ENCODE measurements at regions not wholly inside any gene's neighbourhood (a gene's known extent, or its start where the extent isn't known, plus 50 kb on each side); places are given as distances from the start of the nearest gene placed in this dataset.

- H3K9ac ChIP-seq (ENCODE audit: low read depth in 1 of 2, low read length in 2 of 2) = no peak overlapping the region
- no peak for DNase-seq (ENCODE audit: low spot score)
- TF ChIP-seq ZBTB33 (IDR thresholded peaks at IDR 0.05) (no peak), EGR1 (IDR thresholded peaks at IDR 0.05; ENCODE audit: low read depth in 2 of 2) (no peak), JUND (IDR thresholded peaks at IDR 0.05) (no peak), SP1 (IDR thresholded peaks at IDR 0.05) (no peak), YY1 (IDR thresholded peaks at IDR 0.05) (no peak), FOXA2 (IDR thresholded peaks at IDR 0.05) (no peak), TAF1 (conservative IDR thresholded peaks at IDR 0.05) (no peak), CTCF (IDR thresholded peaks at IDR 0.05; ENCODE audit: low read depth, low read length, missing input control) (no peak), MAX (IDR thresholded peaks at IDR 0.05) (no peak), HNF4G (IDR thresholded peaks at IDR 0.05) (no peak), RAD21 (IDR thresholded peaks at IDR 0.05) (no peak), HNF4A (conservative IDR thresholded peaks at IDR 0.05) (no peak), ATF3 (IDR thresholded peaks at IDR 0.05) (no peak), GABPA (IDR thresholded peaks at IDR 0.05 in 1 of 2, conservative IDR thresholded peaks at IDR 0.05 in 1 of 2) (no peak), NR2F2 (IDR thresholded peaks at IDR 0.05) (no peak)
- TF ChIP-seq, protein P1, sequence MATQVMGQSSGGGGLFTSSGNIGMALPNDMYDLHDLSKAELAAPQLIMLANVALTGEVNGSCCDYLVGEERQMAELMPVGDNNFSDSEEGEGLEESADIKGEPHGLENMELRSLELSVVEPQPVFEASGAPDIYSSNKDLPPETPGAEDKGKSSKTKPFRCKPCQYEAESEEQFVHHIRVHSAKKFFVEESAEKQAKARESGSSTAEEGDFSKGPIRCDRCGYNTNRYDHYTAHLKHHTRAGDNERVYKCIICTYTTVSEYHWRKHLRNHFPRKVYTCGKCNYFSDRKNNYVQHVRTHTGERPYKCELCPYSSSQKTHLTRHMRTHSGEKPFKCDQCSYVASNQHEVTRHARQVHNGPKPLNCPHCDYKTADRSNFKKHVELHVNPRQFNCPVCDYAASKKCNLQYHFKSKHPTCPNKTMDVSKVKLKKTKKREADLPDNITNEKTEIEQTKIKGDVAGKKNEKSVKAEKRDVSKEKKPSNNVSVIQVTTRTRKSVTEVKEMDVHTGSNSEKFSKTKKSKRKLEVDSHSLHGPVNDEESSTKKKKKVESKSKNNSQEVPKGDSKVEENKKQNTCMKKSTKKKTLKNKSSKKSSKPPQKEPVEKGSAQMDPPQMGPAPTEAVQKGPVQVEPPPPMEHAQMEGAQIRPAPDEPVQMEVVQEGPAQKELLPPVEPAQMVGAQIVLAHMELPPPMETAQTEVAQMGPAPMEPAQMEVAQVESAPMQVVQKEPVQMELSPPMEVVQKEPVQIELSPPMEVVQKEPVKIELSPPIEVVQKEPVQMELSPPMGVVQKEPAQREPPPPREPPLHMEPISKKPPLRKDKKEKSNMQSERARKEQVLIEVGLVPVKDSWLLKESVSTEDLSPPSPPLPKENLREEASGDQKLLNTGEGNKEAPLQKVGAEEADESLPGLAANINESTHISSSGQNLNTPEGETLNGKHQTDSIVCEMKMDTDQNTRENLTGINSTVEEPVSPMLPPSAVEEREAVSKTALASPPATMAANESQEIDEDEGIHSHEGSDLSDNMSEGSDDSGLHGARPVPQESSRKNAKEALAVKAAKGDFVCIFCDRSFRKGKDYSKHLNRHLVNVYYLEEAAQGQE (IDR thresholded peaks at IDR 0.05) = no peak
These were observed 116.0 kb upstream of the PTPRT start for GRCh38 chr20:43305749-43306148.

DNA sequence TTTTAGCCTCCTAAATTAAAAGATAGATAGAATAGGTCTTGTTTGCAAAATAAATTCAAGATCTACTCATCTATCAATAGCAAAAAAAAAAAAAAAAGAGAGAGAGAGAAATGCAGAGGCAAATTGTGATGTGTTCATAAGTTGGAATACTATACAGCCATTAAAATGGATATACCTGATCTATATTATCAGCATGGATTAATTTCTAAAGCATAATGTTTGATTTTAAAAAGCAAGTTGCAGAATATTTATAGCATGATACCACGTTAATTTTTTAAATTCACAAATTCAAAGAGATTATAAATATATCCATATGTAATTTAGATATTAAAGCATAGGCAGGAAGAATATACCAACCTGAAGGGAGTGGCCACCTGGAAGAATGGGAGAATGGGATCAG lies 114.9 kb upstream of the PTPRT start:
- 86% methylated on average over 1 of the region's 1 CpG for WGBS
- H3K36me3 ChIP-seq (ENCODE audit: control insufficient read depth in 4 of 4, insufficient read depth in 3 of 4, low read depth in 1 of 4, low read length in 3 of 4) = no peaks in the 10 kb centered on the region
- no peaks in the 10 kb centered on the region for H3K4me1 ChIP-seq (ENCODE audit: control insufficient read depth in 4 of 4, insufficient read depth in 4 of 4, low read length in 3 of 4)
- H3K9ac ChIP-seq (ENCODE audit: low read depth in 1 of 2, low read length in 2 of 2) = no peak overlapping the region
- no peaks in the 10 kb centered on the region for H3K27me3 ChIP-seq (ENCODE audit: control insufficient read depth in 4 of 4, insufficient read depth in 4 of 4, low read length in 3 of 4)
- no peak overlapping the region for H3K27ac ChIP-seq (ENCODE audit: low read depth in 1 of 2, low read length in 2 of 2)
- DNase-seq (ENCODE audit: low spot score) = no peak
- H3K9me3 ChIP-seq (ENCODE audit: control insufficient read depth in 4 of 4, low read length in 3 of 4) = peaks cover 0 to 10% (median 2%) of the 10 kb centered on the region in 4 donors
- TF ChIP-seq NR2F2 (IDR thresholded peaks at IDR 0.05) (no peak), TAF1 (conservative IDR thresholded peaks at IDR 0.05) (no peak), SP1 (IDR thresholded peaks at IDR 0.05) (no peak), CTCF (IDR thresholded peaks at IDR 0.05; ENCODE audit: low read depth, low read length, missing input control) (no peak), HNF4A (conservative IDR thresholded peaks at IDR 0.05) (no peak), FOXA2 (IDR thresholded peaks at IDR 0.05) (no peak), FOXA1 (IDR thresholded peaks at IDR 0.05) (no peak), GABPA (IDR thresholded peaks at IDR 0.05 in 1 of 2, conservative IDR thresholded peaks at IDR 0.05 in 1 of 2) (no peak), YY1 (IDR thresholded peaks at IDR 0.05) (no peak), EGR1 (IDR thresholded peaks at IDR 0.05; ENCODE audit: low read depth in 2 of 2) (no peak), RAD21 (IDR thresholded peaks at IDR 0.05) (no peak)
- no peak overlapping the region for H3K4me3 ChIP-seq (ENCODE audit: low read depth in 1 of 3, low read length in 3 of 3)

More at GRCh38 chr20:43305749-43306148, 116.0 kb upstream of the PTPRT start:
- H3K4me3 ChIP-seq (ENCODE audit: low read depth in 1 of 3, low read length in 3 of 3) = no peak overlapping the region
- peaks cover 0 to 10% (median 2%) of the 10 kb centered on the region in 4 donors for H3K9me3 ChIP-seq (ENCODE audit: control insufficient read depth in 4 of 4, low read length in 3 of 4)
- no peaks in the 10 kb centered on the region for H3K27me3 ChIP-seq (ENCODE audit: control insufficient read depth in 4 of 4, insufficient read depth in 4 of 4, low read length in 3 of 4)
- H3K4me1 ChIP-seq (ENCODE audit: control insufficient read depth in 4 of 4, insufficient read depth in 4 of 4, low read length in 3 of 4) = no peaks in the 10 kb centered on the region
- H3K27ac ChIP-seq (ENCODE audit: low read depth in 1 of 2, low read length in 2 of 2) = no peak overlapping the region
- no peaks in the 10 kb centered on the region for H3K36me3 ChIP-seq (ENCODE audit: control insufficient read depth in 4 of 4, insufficient read depth in 3 of 4, low read depth in 1 of 4, low read length in 3 of 4)
